ENCODE measurements at regions not wholly inside any gene's neighbourhood (a gene's known extent, or its start where the extent isn't known, plus 50 kb on each side); places are given as distances from the start of the nearest gene placed in this dataset.

GRCh38 chr2:57296795-57297517 lies 749.6 kb upstream of the VRK2 start:
- DNase-seq (ENCODE audit: low read depth in 2 of 2) = no peak

- no peak for DNase-seq (ENCODE audit: low read depth in 2 of 2)
Observed at GRCh38 chr2:57313678-57314077, 732.9 kb upstream of the VRK2 start.

GRCh38 chr2:57314682-57315081 lies 731.9 kb upstream of the VRK2 start:
- no peak for DNase-seq (ENCODE audit: low read depth in 2 of 2)

GRCh38 chr2:57330447-57330846 lies 716.2 kb upstream of the VRK2 start:
- DNase-seq (ENCODE audit: low read depth in 2 of 2) = no peak

GRCh38 chr2:57333221-57333620 lies 713.4 kb upstream of the VRK2 start:
- no peak for DNase-seq (ENCODE audit: low read depth in 2 of 2)

- DNase-seq (ENCODE audit: low read depth in 2 of 2) = no peak
Observed at GRCh38 chr2:57343391-57344006, 703.1 kb upstream of the VRK2 start.

- no peak for DNase-seq (ENCODE audit: low read depth in 2 of 2)
Observed at GRCh38 chr2:57368190-57368589, 678.4 kb upstream of the VRK2 start.

GRCh38 chr2:57370882-57371585 lies 675.6 kb upstream of the VRK2 start:
- no peak for DNase-seq (ENCODE audit: low read depth in 2 of 2)

- DNase-seq (ENCODE audit: low read depth in 2 of 2) = no peak
Observed at GRCh38 chr2:57372237-57372984, 674.2 kb upstream of the VRK2 start.

- no peak for DNase-seq (ENCODE audit: low read depth in 2 of 2)
Observed at GRCh38 chr2:57373530-57373929, 673.1 kb upstream of the VRK2 start.

- no peak for DNase-seq (ENCODE audit: low read depth in 2 of 2)
Observed at GRCh38 chr2:57376985-57377384, 669.6 kb upstream of the VRK2 start.

GRCh38 chr2:57386305-57386704 lies 660.3 kb upstream of the VRK2 start:
- no peak for DNase-seq (ENCODE audit: low read depth in 2 of 2)

- DNase-seq (ENCODE audit: low read depth in 2 of 2) = no peak
Observed at GRCh38 chr2:57396355-57397098, 650.1 kb upstream of the VRK2 start.

- DNase-seq (ENCODE audit: low read depth in 2 of 2) = no peak
Observed at GRCh38 chr2:57397550-57398360, 648.9 kb upstream of the VRK2 start.

- DNase-seq (ENCODE audit: low read depth in 2 of 2) = no peak
Observed at GRCh38 chr2:57399057-57399456, 647.5 kb upstream of the VRK2 start.

- DNase-seq (ENCODE audit: low read depth in 2 of 2) = no peak
Observed at GRCh38 chr2:57402096-57402495, 644.5 kb upstream of the VRK2 start.

- DNase-seq (ENCODE audit: low read depth in 2 of 2) = no peak
Observed at GRCh38 chr2:57402755-57403154, 643.9 kb upstream of the VRK2 start.

GRCh38 chr2:57407772-57408201 lies 638.8 kb upstream of the VRK2 start:
- no peak for DNase-seq (ENCODE audit: low read depth in 2 of 2)

- DNase-seq (ENCODE audit: low read depth in 2 of 2) = no peak
Observed at GRCh38 chr2:57408587-57408986, 638.0 kb upstream of the VRK2 start.

GRCh38 chr2:57417007-57417406 lies 629.6 kb upstream of the VRK2 start:
- DNase-seq (ENCODE audit: low read depth in 2 of 2) = no peak

All from stimulated activated CD8-positive, alpha-beta memory T cell treated with anti-CD3 and anti-CD28 coated beads, Interleukin-7, amount 100 ng/mL, for 1 hour (primary cell).